ENCODE measurements at regions not wholly inside any gene's neighbourhood (a gene's known extent, or its start where the extent isn't known, plus 50 kb on each side); places are given as distances from the start of the nearest gene placed in this dataset.
"Not testable (repeated sequence)": the region's sequence is repeated elsewhere in the genome, so short reads cannot be mapped to it uniquely, and the experiment has no call there.

DNA sequence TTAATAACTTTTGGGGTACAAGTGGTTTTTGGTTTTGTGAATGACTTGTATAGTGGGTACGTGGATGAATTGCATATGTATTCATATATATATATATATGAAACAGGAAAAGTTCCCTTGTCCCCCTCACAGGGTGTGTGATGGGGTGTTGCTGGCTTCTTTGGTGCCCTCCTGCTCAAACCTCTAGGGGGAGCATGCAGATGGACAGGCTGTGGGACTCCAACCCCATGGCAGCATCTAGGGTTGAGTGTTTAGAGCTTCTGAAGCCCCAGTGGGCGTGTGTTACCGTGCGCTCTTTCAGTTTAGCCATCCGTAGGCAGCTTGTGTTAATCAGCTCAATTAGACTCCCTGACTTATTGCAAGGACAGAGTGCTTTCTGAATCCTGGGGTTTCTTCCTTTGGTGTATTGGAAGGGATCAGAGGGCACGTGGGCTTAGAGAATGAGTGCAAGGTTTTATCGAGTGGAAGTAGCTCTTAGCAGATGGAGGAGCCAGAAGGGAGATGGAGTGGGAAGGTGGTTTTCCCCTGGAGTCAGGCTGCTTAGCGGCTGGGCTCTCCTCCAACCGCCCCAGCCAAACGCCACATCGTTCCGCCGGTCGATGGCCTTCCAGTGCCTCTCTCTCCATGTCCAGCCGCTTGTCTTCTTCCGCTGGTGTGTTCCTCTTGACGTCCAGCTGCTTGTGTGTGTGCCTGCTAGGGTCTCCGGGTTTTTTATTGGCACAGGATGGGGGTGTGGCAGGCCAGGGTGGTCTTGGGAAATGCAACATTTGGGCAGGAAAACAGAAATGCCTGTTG lies 674.4 kb upstream of the LCORL start:
- Histone ChIP-seq H3K36me3 (replicated peaks in 1 of 2; ENCODE audit: insufficient read depth in 1 of 2, low read depth in 2 of 2) (no peaks in the 10 kb centered on the region), H3K27ac (no peak overlapping the region), H3K9me3 (no peaks in the 10 kb centered on the region), H3K4me1 (no peaks in the 10 kb centered on the region), H3K4me3 (no peak overlapping the region), H3K27me3 (no peaks in the 10 kb centered on the region)
- TF ChIP-seq, protein P1, sequence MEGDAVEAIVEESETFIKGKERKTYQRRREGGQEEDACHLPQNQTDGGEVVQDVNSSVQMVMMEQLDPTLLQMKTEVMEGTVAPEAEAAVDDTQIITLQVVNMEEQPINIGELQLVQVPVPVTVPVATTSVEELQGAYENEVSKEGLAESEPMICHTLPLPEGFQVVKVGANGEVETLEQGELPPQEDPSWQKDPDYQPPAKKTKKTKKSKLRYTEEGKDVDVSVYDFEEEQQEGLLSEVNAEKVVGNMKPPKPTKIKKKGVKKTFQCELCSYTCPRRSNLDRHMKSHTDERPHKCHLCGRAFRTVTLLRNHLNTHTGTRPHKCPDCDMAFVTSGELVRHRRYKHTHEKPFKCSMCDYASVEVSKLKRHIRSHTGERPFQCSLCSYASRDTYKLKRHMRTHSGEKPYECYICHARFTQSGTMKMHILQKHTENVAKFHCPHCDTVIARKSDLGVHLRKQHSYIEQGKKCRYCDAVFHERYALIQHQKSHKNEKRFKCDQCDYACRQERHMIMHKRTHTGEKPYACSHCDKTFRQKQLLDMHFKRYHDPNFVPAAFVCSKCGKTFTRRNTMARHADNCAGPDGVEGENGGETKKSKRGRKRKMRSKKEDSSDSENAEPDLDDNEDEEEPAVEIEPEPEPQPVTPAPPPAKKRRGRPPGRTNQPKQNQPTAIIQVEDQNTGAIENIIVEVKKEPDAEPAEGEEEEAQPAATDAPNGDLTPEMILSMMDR (IDR thresholded peaks at IDR 0.05), result no peak
- TF ChIP-seq POLR2A (IDR thresholded peaks at IDR 0.05), result no peak
- 80 to 85% methylated on average over 18 of the region's 18 CpGs for WGBS, 2 donors
- ATAC-seq (no peak), DNase-seq (no peak)
- intact Hi-C loops (cut with DNase I), result no loop called here

DNA sequence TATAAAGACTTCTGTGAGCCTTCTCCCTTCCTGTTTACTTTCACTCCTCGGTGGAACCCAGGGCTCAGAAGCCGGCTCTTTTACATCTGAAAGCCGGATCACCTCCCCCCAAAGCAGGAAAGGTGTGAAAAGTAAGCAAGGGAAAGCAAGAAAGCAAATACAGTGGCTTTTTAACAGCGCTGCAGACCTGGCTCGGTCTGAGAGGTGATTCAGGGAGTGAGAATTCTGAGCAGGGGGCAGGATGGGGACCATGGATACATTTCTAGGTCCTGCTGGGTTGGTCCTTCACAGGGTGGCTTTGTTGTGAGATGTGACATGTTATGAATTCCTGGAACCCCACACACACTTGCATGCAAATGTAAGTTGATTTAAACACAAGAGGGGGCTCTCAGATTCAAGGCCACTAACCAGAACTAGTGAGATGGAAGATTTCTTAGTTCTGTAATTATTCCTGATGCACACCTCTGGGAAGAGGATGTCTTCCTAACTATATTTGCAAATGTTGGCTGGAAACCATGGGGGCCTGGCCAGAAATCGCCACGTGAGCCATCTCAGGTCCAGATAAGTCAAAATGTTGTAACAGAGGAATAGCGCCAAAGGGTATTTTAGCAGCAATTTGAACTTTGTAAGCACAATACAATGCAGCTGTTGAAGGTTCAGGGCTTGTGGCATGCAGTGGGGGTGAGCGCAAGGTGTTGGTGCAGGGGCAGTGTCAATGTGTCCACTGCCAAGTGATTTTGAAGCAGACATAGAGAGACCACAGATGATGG lies 670.1 kb upstream of the LCORL start:
- no peak overlapping the region for H3K4me3 ChIP-seq
- H3K27ac ChIP-seq, result no peak overlapping the region
- DNase-seq, result no peak
- TF ChIP-seq POLR2A (IDR thresholded peaks at IDR 0.05), result no peak
- TF ChIP-seq, protein P1 (IDR thresholded peaks at IDR 0.05), result no peak
- no peaks in the 10 kb centered on the region for H3K9me3 ChIP-seq
- H3K27me3 ChIP-seq, result no peaks in the 10 kb centered on the region
- H3K36me3 ChIP-seq (replicated peaks in 1 of 2; ENCODE audit: insufficient read depth in 1 of 2, low read depth in 2 of 2), result no peaks in the 10 kb centered on the region
- peaks cover 6% of the 10 kb centered on the region for H3K4me1 ChIP-seq
- WGBS, 2 donors, result 19 to 27% methylated on average over 9 of the region's 9 CpGs
- intact Hi-C loops (cut with DNase I), result no loop called here
- ATAC-seq, result no peak

DNA sequence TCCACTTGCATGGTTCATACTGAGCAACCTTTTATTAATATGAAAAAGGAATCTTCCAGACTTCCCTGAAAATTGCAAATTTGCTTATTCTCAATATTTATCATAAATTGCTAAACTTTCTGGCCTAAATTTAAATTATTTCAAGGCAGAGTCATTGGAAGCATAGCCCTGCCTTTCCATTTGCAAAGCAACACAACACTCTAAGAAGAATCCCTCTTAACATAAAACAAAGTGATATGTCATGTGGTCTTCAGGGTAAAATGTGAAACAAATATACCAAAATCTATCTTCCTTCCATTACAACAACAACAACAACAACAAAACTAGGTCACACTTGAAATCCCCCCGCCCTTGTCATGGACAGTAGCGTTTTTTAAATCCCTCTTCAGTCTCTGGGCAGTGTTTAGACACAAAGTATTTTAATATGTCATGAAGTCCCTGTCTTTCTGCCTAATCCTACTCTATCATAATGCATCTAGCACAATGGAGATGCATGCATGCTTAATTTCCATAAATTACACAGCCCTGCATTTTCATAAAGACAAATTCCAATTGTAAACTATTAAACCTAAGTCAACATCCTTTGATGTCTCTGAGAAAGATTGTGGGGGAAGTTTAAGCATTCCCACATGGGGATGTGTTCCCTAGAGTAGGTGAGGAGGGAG lies 668.9 kb upstream of the LCORL start:
- Histone ChIP-seq H3K9me3 (no peaks in the 10 kb centered on the region), H3K4me3 (no peak overlapping the region), H3K4me1 (peaks cover 13% of the 10 kb centered on the region), H3K27ac (no peak overlapping the region), H3K27me3 (no peaks in the 10 kb centered on the region), H3K36me3 (replicated peaks in 1 of 2; ENCODE audit: insufficient read depth in 1 of 2, low read depth in 2 of 2) (no peaks in the 10 kb centered on the region)
- DNase-seq (no peak), ATAC-seq (no peak)
- TF ChIP-seq POLR2A (IDR thresholded peaks at IDR 0.05), result no peak
- TF ChIP-seq, protein P1 (IDR thresholded peaks at IDR 0.05), result no peak
- intact Hi-C loops (cut with DNase I), result no loop called here
- 68 to 82% methylated on average over 2 of the region's 2 CpGs for WGBS, 2 donors

DNA sequence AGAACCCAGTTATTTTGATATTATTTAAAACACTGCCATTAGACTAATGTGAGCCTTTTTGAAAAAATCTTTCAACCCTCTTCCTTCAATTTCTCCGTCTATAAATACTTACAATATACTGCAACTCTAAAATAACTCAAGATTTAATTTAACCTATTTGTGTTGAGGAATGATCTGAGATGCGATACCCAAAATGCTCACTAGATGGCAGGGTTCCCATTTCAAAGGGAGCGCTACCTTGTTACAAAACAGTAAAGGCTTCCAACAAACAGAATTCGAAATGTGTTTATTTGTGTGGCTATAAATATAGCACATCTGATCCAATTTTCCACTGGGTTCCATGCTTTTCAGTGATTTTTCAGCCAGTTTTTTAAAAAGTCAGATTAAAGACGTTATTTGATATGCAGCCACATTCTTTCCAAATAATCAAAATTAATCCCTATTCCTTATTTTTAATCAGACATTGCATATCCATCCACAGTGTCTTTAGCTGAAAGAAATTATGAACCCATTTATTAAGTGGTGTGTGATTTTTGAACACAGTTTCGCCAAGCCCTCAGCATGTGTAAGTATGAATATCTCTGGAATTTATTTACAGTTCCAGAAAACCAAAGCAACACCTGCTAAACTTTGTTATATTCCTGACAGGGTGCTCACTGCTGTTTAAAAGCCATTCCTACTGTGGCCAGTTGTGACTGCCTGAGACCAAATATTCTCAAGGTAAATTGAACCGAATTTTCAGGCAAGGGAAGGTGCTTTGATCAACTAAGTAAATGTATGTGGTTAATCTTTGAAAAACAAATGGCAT lies 668.0 kb upstream of the LCORL start:
- DNase-seq (peak; percentile 53 to 65 (median 60)), ATAC-seq (peak; percentile 74)
- Histone ChIP-seq H3K27me3 (no peaks in the 10 kb centered on the region), H3K4me1 (peaks cover 13% of the 10 kb centered on the region), H3K27ac (no peak overlapping the region), H3K9me3 (no peaks in the 10 kb centered on the region), H3K36me3 (replicated peaks in 1 of 2; ENCODE audit: insufficient read depth in 1 of 2, low read depth in 2 of 2) (no peaks in the 10 kb centered on the region), H3K4me3 (no peak overlapping the region)
- 2 to 3% methylated on average over 7 of the region's 7 CpGs for WGBS, 2 donors
- intact Hi-C loops (cut with DNase I), result no loop called here
- TF ChIP-seq, protein P1 (IDR thresholded peaks at IDR 0.05), result peak; percentile 48 to 83 (median 73)
- TF ChIP-seq POLR2A (IDR thresholded peaks at IDR 0.05), result no peak

DNA sequence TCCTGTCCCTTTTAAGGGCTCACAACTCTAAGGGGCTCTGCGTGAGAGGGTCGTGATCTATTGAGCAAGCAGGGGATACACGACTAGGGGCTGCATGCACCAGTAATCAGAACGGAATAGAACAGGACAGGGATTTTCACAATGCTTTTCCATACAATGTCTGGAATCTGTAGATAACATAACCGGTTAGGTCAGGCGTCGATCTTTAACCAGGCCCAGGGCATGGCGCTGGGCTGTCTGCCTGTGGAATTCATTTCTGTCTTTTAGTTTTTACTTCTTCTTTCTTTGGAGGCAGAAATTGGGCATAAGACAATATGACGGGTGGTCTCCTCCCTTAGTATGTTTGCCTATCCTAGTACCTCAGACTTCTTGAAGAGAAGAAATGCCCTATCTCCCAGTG lies 666.8 kb upstream of the LCORL start:
- peaks cover 13% of the 10 kb centered on the region for H3K4me1 ChIP-seq
- H3K9me3 ChIP-seq; H3K27ac ChIP-seq; ATAC-seq; DNase-seq; H3K4me3 ChIP-seq; H3K36me3 ChIP-seq (replicated peaks in 1 of 2; ENCODE audit: insufficient read depth in 1 of 2, low read depth in 2 of 2); H3K27me3 ChIP-seq; intact Hi-C loops (cut with DNase I): not testable (repeated sequence)
- 26 to 36% methylated on average over 7 to 9 of the region's 9 CpGs for WGBS, 2 donors
